DOHH2 (cell line): ENCODE measurements at regions not wholly inside any gene's neighbourhood (a gene's known extent, or its start where the extent isn't known, plus 50 kb on each side); places are given as distances from the start of the nearest gene placed in this dataset.

Experiments used
- H3F3A ChIP-seq: fragments of 200-600 bp; sonication (generic), shearing (Covaris generic); 2 replicates; pipeline ENCODE4 v1.6.0; 2016; ENCODE audit warnings: antibody characterized with exemption, mild to moderate bottlenecking; ENCODE audit not compliant: control insufficient read depth, insufficient read depth
- H3K27ac ChIP-seq: fragments of 200-600 bp; sonication (generic); 2 replicates; pipeline ENCODE4 v1.5.1; 2014; ENCODE audit warnings: low read depth, mild to moderate bottlenecking, low read length, moderate library complexity
- H3K27me3 ChIP-seq: fragments of 200-600 bp; sonication (generic); 2 replicates; pipeline ENCODE4 v1.6.1; 2014; ENCODE audit warnings: mild to moderate bottlenecking, low read length, mixed read lengths; ENCODE audit not compliant: control insufficient read depth
- H3K36me3 ChIP-seq: fragments of 200-600 bp; sonication (generic); 2 replicates; pipeline ENCODE4 v1.6.1; 2014; ENCODE audit warnings: mild to moderate bottlenecking, low read length, moderate library complexity, mixed read lengths; ENCODE audit not compliant: control insufficient read depth
- H3K4me1 ChIP-seq: fragments of 200-600 bp; sonication (generic); 2 replicates; pipeline ENCODE4 v1.6.1; 2014; ENCODE audit warnings: mild to moderate bottlenecking, low read length, mixed read lengths; ENCODE audit not compliant: control insufficient read depth
- H3K4me2 ChIP-seq: fragments of 200-600 bp; sonication (generic); 2 replicates; pipeline ENCODE4 v1.6.0; 2014; ENCODE audit warnings: mild to moderate bottlenecking, low read length, moderate library complexity
- H3K4me3 ChIP-seq: fragments of 200-600 bp; sonication (generic); 2 replicates; pipeline ENCODE4 v1.5.1; 2014; ENCODE audit warnings: mild to moderate bottlenecking, low read length, mixed read lengths
- H3K79me2 ChIP-seq: fragments of 200-600 bp; sonication (generic); 2 replicates; pipeline ENCODE4 v1.6.1; 2014; ENCODE audit warnings: mild to moderate bottlenecking, low read length, mixed read lengths; ENCODE audit not compliant: control insufficient read depth
- H3K9me2 ChIP-seq: fragments of 200-600 bp; sonication (generic); replicated peaks from 2 replicates; pipeline ENCODE4 v1.6.1; 2014; ENCODE audit warnings: mild to moderate bottlenecking, low read length, mixed read lengths; ENCODE audit not compliant: control insufficient read depth
- H3K9me3 ChIP-seq: fragments of 200-600 bp; sonication (generic); 2 replicates; pipeline ENCODE4 v1.6.1; 2014; ENCODE audit warnings: antibody characterized with exemption, low read length, mixed read lengths; ENCODE audit not compliant: control insufficient read depth, insufficient read depth
- H4K20me1 ChIP-seq: fragments of 200-600 bp; sonication (generic); 2 replicates; pipeline ENCODE4 v1.6.0; 2014; ENCODE audit warnings: low read depth, mild to moderate bottlenecking, antibody characterized with exemption, low read length, moderate library complexity; ENCODE audit not compliant: control insufficient read depth, insufficient read depth
- EZH2phosphoT487 ChIP-seq: fragments of 200-600 bp; sonication (generic); IDR thresholded peaks from 2 replicates; pipeline ENCODE4 v1.6.1; 2017; ENCODE audit warnings: borderline replicate concordance, mild to moderate bottlenecking, antibody characterized with exemption, low read length, moderate library complexity, mixed read lengths
- TF ChIP-seq, protein P1 (sequence below): fragments of 200-600 bp; sonication (generic); IDR thresholded peaks from one replicate; pipeline ENCODE4 v1.5.1; 2014; ENCODE audit warnings: antibody characterized with exemption, mild to moderate bottlenecking, low read depth, low read length; ENCODE audit not compliant: poor library complexity, severe bottlenecking

DNA sequence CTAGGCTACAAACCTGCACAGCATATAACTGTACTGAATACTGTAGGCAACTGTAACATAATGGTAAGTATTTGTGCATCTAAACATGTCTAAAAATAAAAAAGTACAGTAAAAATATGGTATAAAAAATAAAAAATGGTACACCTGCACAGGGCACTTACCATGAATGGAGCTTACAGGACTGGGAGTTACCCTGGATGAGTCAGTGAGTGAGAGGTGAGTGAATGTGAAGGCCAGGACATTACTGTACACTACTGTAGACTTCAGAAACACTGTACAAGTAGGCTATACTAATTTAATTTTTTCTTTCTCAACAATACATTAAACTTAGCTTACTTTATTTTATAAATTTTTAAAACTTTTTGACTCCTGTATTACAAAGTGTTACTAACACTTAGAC is 265.3 kb downstream of the KLF13 start:
- no peak overlapping the region for H3K4me3 ChIP-seq
- peaks cover 3% of the 10 kb centered on the region; the same call in 1 of the 2 replicates for H3K27me3 ChIP-seq
- no peak overlapping the region for H3K4me2 ChIP-seq
- no peak overlapping the region for H3K27ac ChIP-seq
- no peaks in the 10 kb centered on the region for H3K36me3 ChIP-seq
- no peaks in the 10 kb centered on the region for H3K9me2 ChIP-seq
- no peaks in the 10 kb centered on the region for H3F3A ChIP-seq
- H3K79me2 ChIP-seq: no peaks in the 10 kb centered on the region
- no peaks in the 10 kb centered on the region for H3K4me1 ChIP-seq
- no peak for TF ChIP-seq EZH2phosphoT487
- TF ChIP-seq, protein P1, sequence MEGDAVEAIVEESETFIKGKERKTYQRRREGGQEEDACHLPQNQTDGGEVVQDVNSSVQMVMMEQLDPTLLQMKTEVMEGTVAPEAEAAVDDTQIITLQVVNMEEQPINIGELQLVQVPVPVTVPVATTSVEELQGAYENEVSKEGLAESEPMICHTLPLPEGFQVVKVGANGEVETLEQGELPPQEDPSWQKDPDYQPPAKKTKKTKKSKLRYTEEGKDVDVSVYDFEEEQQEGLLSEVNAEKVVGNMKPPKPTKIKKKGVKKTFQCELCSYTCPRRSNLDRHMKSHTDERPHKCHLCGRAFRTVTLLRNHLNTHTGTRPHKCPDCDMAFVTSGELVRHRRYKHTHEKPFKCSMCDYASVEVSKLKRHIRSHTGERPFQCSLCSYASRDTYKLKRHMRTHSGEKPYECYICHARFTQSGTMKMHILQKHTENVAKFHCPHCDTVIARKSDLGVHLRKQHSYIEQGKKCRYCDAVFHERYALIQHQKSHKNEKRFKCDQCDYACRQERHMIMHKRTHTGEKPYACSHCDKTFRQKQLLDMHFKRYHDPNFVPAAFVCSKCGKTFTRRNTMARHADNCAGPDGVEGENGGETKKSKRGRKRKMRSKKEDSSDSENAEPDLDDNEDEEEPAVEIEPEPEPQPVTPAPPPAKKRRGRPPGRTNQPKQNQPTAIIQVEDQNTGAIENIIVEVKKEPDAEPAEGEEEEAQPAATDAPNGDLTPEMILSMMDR: no peak
- H3K9me3 ChIP-seq: no peaks in the 10 kb centered on the region
- H4K20me1 ChIP-seq: no peaks in the 10 kb centered on the region

DNA sequence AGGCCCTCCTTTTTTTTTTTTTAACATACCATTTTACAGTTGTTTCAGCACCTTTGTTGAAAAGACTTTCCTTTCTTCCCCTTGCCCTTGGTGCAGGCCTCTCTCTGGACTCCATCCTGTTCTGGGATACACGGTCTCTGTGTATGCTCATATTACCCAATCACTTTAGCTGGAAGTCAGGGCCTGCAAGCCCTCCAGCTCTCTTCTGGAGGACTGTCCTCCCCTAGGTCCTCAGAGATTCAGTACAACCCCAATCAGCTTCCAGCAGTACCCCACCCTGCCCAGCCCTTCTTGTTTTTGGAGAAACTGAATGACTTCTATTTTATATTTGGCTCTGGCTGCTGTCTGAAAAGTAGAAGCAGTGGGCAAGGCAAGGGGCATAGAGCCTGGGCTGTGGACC is 270.8 kb downstream of the KLF13 start:
- H3K4me1 ChIP-seq: no peaks in the 10 kb centered on the region
- no peak overlapping the region for H3K27ac ChIP-seq
- no peak for TF ChIP-seq EZH2phosphoT487
- TF ChIP-seq, protein P1: no peak

DNA sequence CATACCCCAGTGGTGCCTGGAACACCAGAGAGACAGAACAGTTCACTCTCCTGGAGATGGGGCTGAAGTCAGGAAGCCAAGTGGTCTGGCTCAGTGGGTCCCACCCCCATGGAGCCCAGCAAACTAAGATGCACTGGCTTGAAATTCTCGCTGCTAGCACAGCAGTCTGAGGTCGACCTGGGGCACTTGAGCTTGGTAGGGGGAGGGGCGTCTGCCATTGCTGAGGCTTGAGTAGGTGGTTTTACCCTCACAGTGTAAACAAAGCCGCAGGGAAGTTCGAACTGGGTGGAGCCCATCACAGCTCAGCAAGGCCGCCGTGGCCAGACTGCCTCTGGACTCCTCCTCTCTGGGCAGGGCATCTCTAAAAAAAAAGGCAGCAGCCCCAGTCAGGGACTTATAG is 272.0 kb downstream of the KLF13 start:
- no peaks in the 10 kb centered on the region for H3K36me3 ChIP-seq
- no peak overlapping the region for H3K4me2 ChIP-seq
- no peaks in the 10 kb centered on the region for H4K20me1 ChIP-seq
- no peaks in the 10 kb centered on the region for H3F3A ChIP-seq
- H3K79me2 ChIP-seq: no peaks in the 10 kb centered on the region
- no peaks in the 10 kb centered on the region for H3K9me2 ChIP-seq
- H3K4me3 ChIP-seq: no peak overlapping the region
- TF ChIP-seq, protein P1: no peak
- no peak for TF ChIP-seq EZH2phosphoT487
- H3K27me3 ChIP-seq: peaks cover 3% of the 10 kb centered on the region; the same call in 1 of the 2 replicates
- no peaks in the 10 kb centered on the region for H3K9me3 ChIP-seq
- no peak overlapping the region for H3K27ac ChIP-seq
- no peaks in the 10 kb centered on the region for H3K4me1 ChIP-seq

More for the DNA sequence above, 270.8 kb downstream of the KLF13 start:
- peaks cover 3% of the 10 kb centered on the region; the same call in 1 of the 2 replicates for H3K27me3 ChIP-seq
- H3F3A ChIP-seq: no peaks in the 10 kb centered on the region
- no peaks in the 10 kb centered on the region for H3K9me2 ChIP-seq
- no peaks in the 10 kb centered on the region for H3K79me2 ChIP-seq
- H4K20me1 ChIP-seq: no peaks in the 10 kb centered on the region
- H3K4me3 ChIP-seq: no peak overlapping the region
- H3K36me3 ChIP-seq: no peaks in the 10 kb centered on the region
- H3K9me3 ChIP-seq: no peaks in the 10 kb centered on the region
- no peak overlapping the region for H3K4me2 ChIP-seq
